ENCODE measurements at regions not wholly inside any gene's neighbourhood (a gene's known extent, or its start where the extent isn't known, plus 50 kb on each side); places are given as distances from the start of the nearest gene placed in this dataset.

DNA sequence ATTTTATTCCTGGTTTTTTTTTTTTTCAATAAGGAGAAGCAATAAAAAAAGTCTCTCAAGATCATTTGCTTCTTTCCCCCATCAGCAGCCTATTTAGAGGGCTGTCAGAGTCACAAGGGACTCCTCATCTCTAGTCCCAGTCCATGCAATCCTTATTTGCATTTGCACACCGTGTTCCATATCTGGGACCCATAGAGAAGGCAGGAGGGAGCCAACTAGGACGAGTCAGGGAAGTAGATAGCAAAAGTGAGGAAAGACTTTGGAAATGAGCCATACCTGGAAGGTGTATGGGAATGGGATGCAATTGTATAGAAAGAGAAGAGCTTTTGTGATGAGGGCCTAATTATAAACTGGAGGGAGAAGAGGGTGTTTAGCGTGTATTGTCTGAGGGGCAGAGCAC is 160.0 kb downstream of the PIK3R1 start (continued):
- TF ChIP-seq, protein P1, sequence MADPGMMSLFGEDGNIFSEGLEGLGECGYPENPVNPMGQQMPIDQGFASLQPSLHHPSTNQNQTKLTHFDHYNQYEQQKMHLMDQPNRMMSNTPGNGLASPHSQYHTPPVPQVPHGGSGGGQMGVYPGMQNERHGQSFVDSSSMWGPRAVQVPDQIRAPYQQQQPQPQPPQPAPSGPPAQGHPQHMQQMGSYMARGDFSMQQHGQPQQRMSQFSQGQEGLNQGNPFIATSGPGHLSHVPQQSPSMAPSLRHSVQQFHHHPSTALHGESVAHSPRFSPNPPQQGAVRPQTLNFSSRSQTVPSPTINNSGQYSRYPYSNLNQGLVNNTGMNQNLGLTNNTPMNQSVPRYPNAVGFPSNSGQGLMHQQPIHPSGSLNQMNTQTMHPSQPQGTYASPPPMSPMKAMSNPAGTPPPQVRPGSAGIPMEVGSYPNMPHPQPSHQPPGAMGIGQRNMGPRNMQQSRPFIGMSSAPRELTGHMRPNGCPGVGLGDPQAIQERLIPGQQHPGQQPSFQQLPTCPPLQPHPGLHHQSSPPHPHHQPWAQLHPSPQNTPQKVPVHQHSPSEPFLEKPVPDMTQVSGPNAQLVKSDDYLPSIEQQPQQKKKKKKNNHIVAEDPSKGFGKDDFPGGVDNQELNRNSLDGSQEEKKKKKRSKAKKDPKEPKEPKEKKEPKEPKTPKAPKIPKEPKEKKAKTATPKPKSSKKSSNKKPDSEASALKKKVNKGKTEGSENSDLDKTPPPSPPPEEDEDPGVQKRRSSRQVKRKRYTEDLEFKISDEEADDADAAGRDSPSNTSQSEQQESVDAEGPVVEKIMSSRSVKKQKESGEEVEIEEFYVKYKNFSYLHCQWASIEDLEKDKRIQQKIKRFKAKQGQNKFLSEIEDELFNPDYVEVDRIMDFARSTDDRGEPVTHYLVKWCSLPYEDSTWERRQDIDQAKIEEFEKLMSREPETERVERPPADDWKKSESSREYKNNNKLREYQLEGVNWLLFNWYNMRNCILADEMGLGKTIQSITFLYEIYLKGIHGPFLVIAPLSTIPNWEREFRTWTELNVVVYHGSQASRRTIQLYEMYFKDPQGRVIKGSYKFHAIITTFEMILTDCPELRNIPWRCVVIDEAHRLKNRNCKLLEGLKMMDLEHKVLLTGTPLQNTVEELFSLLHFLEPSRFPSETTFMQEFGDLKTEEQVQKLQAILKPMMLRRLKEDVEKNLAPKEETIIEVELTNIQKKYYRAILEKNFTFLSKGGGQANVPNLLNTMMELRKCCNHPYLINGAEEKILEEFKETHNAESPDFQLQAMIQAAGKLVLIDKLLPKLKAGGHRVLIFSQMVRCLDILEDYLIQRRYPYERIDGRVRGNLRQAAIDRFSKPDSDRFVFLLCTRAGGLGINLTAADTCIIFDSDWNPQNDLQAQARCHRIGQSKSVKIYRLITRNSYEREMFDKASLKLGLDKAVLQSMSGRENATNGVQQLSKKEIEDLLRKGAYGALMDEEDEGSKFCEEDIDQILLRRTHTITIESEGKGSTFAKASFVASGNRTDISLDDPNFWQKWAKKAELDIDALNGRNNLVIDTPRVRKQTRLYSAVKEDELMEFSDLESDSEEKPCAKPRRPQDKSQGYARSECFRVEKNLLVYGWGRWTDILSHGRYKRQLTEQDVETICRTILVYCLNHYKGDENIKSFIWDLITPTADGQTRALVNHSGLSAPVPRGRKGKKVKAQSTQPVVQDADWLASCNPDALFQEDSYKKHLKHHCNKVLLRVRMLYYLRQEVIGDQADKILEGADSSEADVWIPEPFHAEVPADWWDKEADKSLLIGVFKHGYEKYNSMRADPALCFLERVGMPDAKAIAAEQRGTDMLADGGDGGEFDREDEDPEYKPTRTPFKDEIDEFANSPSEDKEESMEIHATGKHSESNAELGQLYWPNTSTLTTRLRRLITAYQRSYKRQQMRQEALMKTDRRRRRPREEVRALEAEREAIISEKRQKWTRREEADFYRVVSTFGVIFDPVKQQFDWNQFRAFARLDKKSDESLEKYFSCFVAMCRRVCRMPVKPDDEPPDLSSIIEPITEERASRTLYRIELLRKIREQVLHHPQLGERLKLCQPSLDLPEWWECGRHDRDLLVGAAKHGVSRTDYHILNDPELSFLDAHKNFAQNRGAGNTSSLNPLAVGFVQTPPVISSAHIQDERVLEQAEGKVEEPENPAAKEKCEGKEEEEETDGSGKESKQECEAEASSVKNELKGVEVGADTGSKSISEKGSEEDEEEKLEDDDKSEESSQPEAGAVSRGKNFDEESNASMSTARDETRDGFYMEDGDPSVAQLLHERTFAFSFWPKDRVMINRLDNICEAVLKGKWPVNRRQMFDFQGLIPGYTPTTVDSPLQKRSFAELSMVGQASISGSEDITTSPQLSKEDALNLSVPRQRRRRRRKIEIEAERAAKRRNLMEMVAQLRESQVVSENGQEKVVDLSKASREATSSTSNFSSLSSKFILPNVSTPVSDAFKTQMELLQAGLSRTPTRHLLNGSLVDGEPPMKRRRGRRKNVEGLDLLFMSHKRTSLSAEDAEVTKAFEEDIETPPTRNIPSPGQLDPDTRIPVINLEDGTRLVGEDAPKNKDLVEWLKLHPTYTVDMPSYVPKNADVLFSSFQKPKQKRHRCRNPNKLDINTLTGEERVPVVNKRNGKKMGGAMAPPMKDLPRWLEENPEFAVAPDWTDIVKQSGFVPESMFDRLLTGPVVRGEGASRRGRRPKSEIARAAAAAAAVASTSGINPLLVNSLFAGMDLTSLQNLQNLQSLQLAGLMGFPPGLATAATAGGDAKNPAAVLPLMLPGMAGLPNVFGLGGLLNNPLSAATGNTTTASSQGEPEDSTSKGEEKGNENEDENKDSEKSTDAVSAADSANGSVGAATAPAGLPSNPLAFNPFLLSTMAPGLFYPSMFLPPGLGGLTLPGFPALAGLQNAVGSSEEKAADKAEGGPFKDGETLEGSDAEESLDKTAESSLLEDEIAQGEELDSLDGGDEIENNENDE (IDR thresholded peaks at IDR 0.05; ENCODE audit: low read depth, low read length) = no peak

All from K562 (cell line).